GM12875 (cell line): ENCODE measurements at regions not wholly inside any gene's neighbourhood (a gene's known extent, or its start where the extent isn't known, plus 50 kb on each side); places are given as distances from the start of the nearest gene placed in this dataset.

Experiments
- H3K4me3 ChIP-seq: one replicate; pipeline ENCODE4 v1.5.1; 2011; ENCODE audit warnings: low read depth, low read length, control low read depth
- TF ChIP-seq, protein P1 (sequence below): IDR thresholded peaks from 2 replicates; pipeline ENCODE4 v1.5.1; 2011; ENCODE audit warnings: low read depth, mild to moderate bottlenecking, control low read depth, inconsistent platforms, low read length, moderate library complexity, borderline replicate concordance; ENCODE audit not compliant: insufficient read depth

- TF ChIP-seq, protein P1, sequence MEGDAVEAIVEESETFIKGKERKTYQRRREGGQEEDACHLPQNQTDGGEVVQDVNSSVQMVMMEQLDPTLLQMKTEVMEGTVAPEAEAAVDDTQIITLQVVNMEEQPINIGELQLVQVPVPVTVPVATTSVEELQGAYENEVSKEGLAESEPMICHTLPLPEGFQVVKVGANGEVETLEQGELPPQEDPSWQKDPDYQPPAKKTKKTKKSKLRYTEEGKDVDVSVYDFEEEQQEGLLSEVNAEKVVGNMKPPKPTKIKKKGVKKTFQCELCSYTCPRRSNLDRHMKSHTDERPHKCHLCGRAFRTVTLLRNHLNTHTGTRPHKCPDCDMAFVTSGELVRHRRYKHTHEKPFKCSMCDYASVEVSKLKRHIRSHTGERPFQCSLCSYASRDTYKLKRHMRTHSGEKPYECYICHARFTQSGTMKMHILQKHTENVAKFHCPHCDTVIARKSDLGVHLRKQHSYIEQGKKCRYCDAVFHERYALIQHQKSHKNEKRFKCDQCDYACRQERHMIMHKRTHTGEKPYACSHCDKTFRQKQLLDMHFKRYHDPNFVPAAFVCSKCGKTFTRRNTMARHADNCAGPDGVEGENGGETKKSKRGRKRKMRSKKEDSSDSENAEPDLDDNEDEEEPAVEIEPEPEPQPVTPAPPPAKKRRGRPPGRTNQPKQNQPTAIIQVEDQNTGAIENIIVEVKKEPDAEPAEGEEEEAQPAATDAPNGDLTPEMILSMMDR: no peak
- H3K4me3 ChIP-seq: no peak overlapping the region
These were observed 135.6 kb upstream of the PTPRK start for GRCh38 chr6:128655978-128656498.

- TF ChIP-seq, protein P1: no peak
These were observed 127.7 kb upstream of the PTPRK start for GRCh38 chr6:128648022-128648598.

GRCh38 chr6:128642132-128642531 is 121.7 kb upstream of the PTPRK start:
- no peak overlapping the region for H3K4me3 ChIP-seq
- TF ChIP-seq, protein P1: no peak

More at GRCh38 chr6:128648022-128648598, 127.7 kb upstream of the PTPRK start:
- H3K4me3 ChIP-seq: no peak overlapping the region

- H3K4me3 ChIP-seq: no peak overlapping the region
- TF ChIP-seq, protein P1: no peak
These were observed 121.3 kb upstream of the PTPRK start for GRCh38 chr6:128641703-128642102.

- H3K4me3 ChIP-seq: no peak overlapping the region
- TF ChIP-seq, protein P1: no peak
These were observed 118.4 kb upstream of the PTPRK start for GRCh38 chr6:128638817-128639216.

- TF ChIP-seq, protein P1: no peak
- H3K4me3 ChIP-seq: no peak overlapping the region
These were observed 114.8 kb upstream of the PTPRK start for GRCh38 chr6:128635219-128635618.

DNA sequence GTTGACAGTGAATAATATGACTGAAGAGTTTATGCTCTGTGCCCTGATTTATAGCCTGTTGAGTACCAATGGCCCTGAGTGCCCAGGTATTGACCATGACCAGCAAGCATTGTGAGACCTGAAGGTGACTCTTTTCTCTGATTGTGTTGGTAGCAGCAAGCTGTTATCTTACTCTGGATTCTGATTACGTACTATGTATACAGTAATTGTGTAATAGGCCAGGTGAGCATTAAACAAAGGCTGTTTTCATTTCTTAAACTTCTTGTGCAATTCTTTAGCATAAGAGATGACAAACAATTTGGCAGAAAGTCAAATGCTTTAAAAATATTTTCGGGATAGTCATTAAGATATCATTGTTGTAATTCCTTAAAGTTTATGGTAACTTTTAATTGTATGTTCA is 111.7 kb upstream of the PTPRK start:
- TF ChIP-seq, protein P1: no peak
- H3K4me3 ChIP-seq: no peak overlapping the region
